HG03039 (cell line): ENCODE measurements at regions not wholly inside any gene's neighbourhood (a gene's known extent, or its start where the extent isn't known, plus 50 kb on each side); places are given as distances from the start of the nearest gene placed in this dataset.

Experiments
- ATAC-seq: cut with Tn5 transposase; IDR thresholded peaks from one replicate; pipeline ENCODE4 v1.9.1; 2021; ENCODE audit warnings: mild to moderate bottlenecking, moderate library complexity; ENCODE audit not compliant: unreplicated experiment

DNA sequence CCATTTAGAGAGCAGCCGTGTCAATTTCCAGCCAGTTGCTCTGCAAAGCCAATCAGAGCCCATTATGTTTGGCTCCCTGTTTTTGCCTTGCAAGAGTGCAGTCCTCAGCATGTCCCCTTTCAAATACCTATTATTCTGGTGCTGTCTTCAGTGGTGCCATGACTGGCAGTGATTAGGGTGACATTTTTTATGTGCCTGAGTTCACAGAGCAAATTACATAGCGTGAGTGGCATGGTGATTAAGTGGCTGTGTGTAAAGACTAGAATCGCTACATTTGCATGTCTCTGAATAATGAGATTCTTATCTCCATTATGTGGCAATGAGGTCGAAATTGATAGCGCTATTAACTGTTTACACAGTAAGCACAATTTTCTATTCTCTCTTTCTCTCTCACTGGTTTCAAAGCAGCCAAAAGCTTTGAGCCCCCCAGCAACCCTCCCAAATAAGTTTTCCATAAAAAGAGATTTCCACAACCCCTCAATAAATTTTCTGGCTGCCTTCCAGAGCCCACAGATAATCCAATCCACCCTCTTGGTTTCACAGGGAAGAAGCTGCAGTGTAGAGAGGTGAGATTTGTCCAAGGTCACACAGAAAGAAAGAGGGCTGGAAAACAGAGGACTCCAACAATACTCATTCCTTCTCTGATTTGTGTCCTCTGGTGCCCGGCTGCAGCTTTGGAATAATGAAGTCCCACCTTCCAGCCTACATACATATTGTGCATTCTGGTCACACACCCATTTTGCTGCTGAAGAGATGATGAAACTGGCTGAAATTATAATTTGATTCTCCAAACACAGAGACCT, 58.8 kb upstream of the NUDT4 start:
- ATAC-seq = no peak

GRCh38 chr12:93319523-93320050, 58.1 kb upstream of the NUDT4 start:
- ATAC-seq = no peak

GRCh38 chr12:93322784-93323183, 54.9 kb upstream of the NUDT4 start:
- no peak for ATAC-seq

DNA sequence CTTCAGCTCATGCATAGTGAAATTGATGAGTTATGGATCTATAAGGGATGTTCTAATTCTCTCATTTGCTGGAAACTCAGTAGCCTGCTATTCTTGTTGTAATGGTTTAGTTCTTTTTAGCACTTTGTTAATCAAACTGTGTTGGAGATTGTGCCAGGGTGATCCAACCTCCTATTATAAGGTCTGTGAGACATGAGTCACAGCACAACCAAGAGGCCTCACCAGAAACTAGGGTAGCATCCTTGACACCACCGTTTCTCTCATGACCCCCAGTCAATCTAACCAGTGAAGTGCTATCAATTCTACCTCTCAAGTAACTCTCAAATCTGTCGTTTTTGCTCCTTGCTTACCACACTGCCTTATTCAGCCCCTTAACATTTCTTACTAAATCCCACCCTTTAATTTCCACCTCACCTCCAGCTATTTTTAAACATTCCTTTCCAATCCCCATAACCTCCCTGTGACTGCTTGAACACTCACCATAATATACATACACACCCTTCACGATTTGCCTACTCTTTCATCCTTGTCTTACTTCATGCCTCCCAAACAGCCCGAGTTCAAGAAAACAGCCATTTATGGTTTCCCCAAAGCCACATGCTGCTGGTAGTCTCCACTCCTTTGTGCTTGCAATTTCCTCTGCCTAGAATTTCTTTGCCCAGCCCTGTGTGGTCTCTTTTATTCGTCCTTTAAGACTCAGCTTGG, 53.9 kb upstream of the NUDT4 start:
- no peak for ATAC-seq

GRCh38 chr12:93325855-93326254, 51.9 kb upstream of the NUDT4 start:
- ATAC-seq = no peak
